ENCODE measurements at regions not wholly inside any gene's neighbourhood (a gene's known extent, or its start where the extent isn't known, plus 50 kb on each side); places are given as distances from the start of the nearest gene placed in this dataset.

GRCh38 chr12:107223821-107224220, 130.5 kb upstream of the CRY1 start:
- DNase-seq (ENCODE audit: insufficient read length, low spot score) (no peak), FAIRE-seq (no peak)

- FAIRE-seq = no peak
- DNase-seq (ENCODE audit: insufficient read length, low spot score) = no peak
These were observed 132.3 kb upstream of the CRY1 start for GRCh38 chr12:107225635-107226034.

- no peak for FAIRE-seq
- no peak for DNase-seq (ENCODE audit: insufficient read length, low spot score)
These were observed 132.8 kb upstream of the CRY1 start for GRCh38 chr12:107226126-107226525.

GRCh38 chr12:107228076-107228475, 134.7 kb upstream of the CRY1 start:
- FAIRE-seq (no peak), DNase-seq (ENCODE audit: insufficient read length, low spot score) (no peak)

GRCh38 chr12:107229827-107230226, 136.5 kb upstream of the CRY1 start:
- DNase-seq (ENCODE audit: insufficient read length, low spot score) = no peak
- FAIRE-seq = no peak

- DNase-seq (ENCODE audit: insufficient read length, low spot score) = no peak
These were observed 138.0 kb upstream of the CRY1 start for GRCh38 chr12:107231303-107231702.

GRCh38 chr12:107233551-107233950, 140.2 kb upstream of the CRY1 start:
- DNase-seq (ENCODE audit: insufficient read length, low spot score) = no peak
- FAIRE-seq = no peak

More at GRCh38 chr12:107231303-107231702, 138.0 kb upstream of the CRY1 start:
- FAIRE-seq = no peak

- FAIRE-seq = no peak
These were observed 142.3 kb upstream of the CRY1 start for GRCh38 chr12:107235600-107235999.

GRCh38 chr12:107236824-107237511, 143.6 kb upstream of the CRY1 start:
- no peak for DNase-seq (ENCODE audit: insufficient read length, low spot score)

More at GRCh38 chr12:107235600-107235999, 142.3 kb upstream of the CRY1 start:
- DNase-seq (ENCODE audit: insufficient read length, low spot score) = no peak

GRCh38 chr12:107238296-107238695, 144.9 kb upstream of the CRY1 start:
- no peak for DNase-seq (ENCODE audit: insufficient read length, low spot score)
- FAIRE-seq = no peak

More at GRCh38 chr12:107236824-107237511, 143.6 kb upstream of the CRY1 start:
- FAIRE-seq = no peak

- DNase-seq (ENCODE audit: insufficient read length, low spot score) = no peak
- FAIRE-seq = no peak
These were observed 148.1 kb upstream of the CRY1 start for GRCh38 chr12:107241411-107241810.

GRCh38 chr12:107242189-107242588, 148.8 kb upstream of the CRY1 start:
- DNase-seq (ENCODE audit: insufficient read length, low spot score) (no peak), FAIRE-seq (no peak)

GRCh38 chr12:107243341-107243740, 150.0 kb upstream of the CRY1 start:
- no peak for DNase-seq (ENCODE audit: insufficient read length, low spot score)
- no peak for FAIRE-seq

- FAIRE-seq (no peak), DNase-seq (ENCODE audit: insufficient read length, low spot score) (no peak)
These were observed 151.2 kb upstream of the CRY1 start for GRCh38 chr12:107244584-107244983.

GRCh38 chr12:107247650-107248049, 154.3 kb upstream of the CRY1 start:
- DNase-seq (ENCODE audit: insufficient read length, low spot score) (no peak), FAIRE-seq (no peak)

GRCh38 chr12:107248187-107248586, 154.8 kb upstream of the CRY1 start:
- DNase-seq (ENCODE audit: insufficient read length, low spot score) (no peak), FAIRE-seq (no peak)

GRCh38 chr12:107251288-107251687, 157.9 kb upstream of the CRY1 start:
- DNase-seq (ENCODE audit: insufficient read length, low spot score) = no peak
- FAIRE-seq = no peak

GRCh38 chr12:107253361-107253760, 160.0 kb upstream of the CRY1 start:
- no peak for FAIRE-seq

GRCh38 chr12:107254258-107254856, 161.0 kb upstream of the CRY1 start:
- FAIRE-seq (no peak), DNase-seq (ENCODE audit: insufficient read length, low spot score) (no peak)

More at GRCh38 chr12:107253361-107253760, 160.0 kb upstream of the CRY1 start:
- no peak for DNase-seq (ENCODE audit: insufficient read length, low spot score)

- FAIRE-seq (no peak), DNase-seq (ENCODE audit: insufficient read length, low spot score) (no peak)
These were observed 165.4 kb upstream of the CRY1 start for GRCh38 chr12:107258780-107259179.

- DNase-seq (ENCODE audit: insufficient read length, low spot score) (no peak), FAIRE-seq (no peak)
These were observed 170.6 kb upstream of the CRY1 start for GRCh38 chr12:107263980-107264379.

GRCh38 chr12:107264667-107265066, 171.3 kb upstream of the CRY1 start:
- DNase-seq (ENCODE audit: insufficient read length, low spot score) = no peak
- FAIRE-seq = no peak

Data from GM19239 (cell line).